ENCODE measurements at regions not wholly inside any gene's neighbourhood (a gene's known extent, or its start where the extent isn't known, plus 50 kb on each side); places are given as distances from the start of the nearest gene placed in this dataset.

- no peak for TF ChIP-seq L3MBTL2 (conservative IDR thresholded peaks at IDR 0.05)
- no peak for TF ChIP-seq SUZ12 (IDR thresholded peaks at IDR 0.05)
- no peak for TF ChIP-seq CTBP1 (IDR thresholded peaks at IDR 0.05; ENCODE audit: borderline replicate concordance)
- no peak for TF ChIP-seq FOXM1 (IDR thresholded peaks at IDR 0.05; ENCODE audit: borderline replicate concordance)
- no peak for TF ChIP-seq ZNF384 (IDR thresholded peaks at IDR 0.05)
- no peak for TF ChIP-seq FOXA1 (IDR thresholded peaks at IDR 0.05)
- TF ChIP-seq HDGF (IDR thresholded peaks at IDR 0.05; ENCODE audit: borderline replicate concordance): no peak
- no peak for TF ChIP-seq SP1 (IDR thresholded peaks at IDR 0.05)
These were observed 123.7 kb upstream of the FBXL17 start for GRCh38 chr5:108505608-108506007.

Data from HEK293T (cell line).